Breast epithelium (tissue), 4 donors: ENCODE measurements at regions not wholly inside any gene's neighbourhood (a gene's known extent, or its start where the extent isn't known, plus 50 kb on each side); places are given as distances from the start of the nearest gene placed in this dataset.

Source experiments
- DNase-seq, 2 donors: peaks; one replicate each; pipeline ENCODE4 v3.0.0-alpha.2; 2019; ENCODE audit warnings: low spot score in 2 of 2
- H3K27ac ChIP-seq, 2 donors: fragments of 200-600 bp; sonication (generic) in 1 of 2; one replicate each; pipeline ENCODE4 v1.5.1; 2016 to 2019; ENCODE audit warnings: mild to moderate bottlenecking in 1 of 2
- H3K27me3 ChIP-seq, 2 donors: fragments of 200-600 bp; sonication (generic) in 1 of 2; one replicate each; pipeline versions ENCODE4 v1.5.1 to v1.6.0; 2017 to 2019; ENCODE audit warnings: control low read depth in 1 of 2, mild to moderate bottlenecking in 1 of 2
- H3K36me3 ChIP-seq: fragments of 200-600 bp; one replicate; pipeline ENCODE4 v1.5.1; 2019
- H3K4me1 ChIP-seq, 2 donors: fragments of 200-600 bp; sonication (generic); one replicate each; pipeline ENCODE4 v1.5.1; 2016 to 2019; ENCODE audit warnings: control low read depth in 1 of 2
- H3K4me3 ChIP-seq, 3 donors: fragments of 200-600 bp; sonication (generic); 1 replicate in 2 of 3; 2 replicates in 1 of 3; pipeline ENCODE4 v1.5.1; 2016 to 2019; ENCODE audit warnings: mild to moderate bottlenecking in 3 of 3, moderate library complexity in 2 of 3
- H3K9me3 ChIP-seq, 2 donors: fragments of 200-600 bp; sonication (generic) in 1 of 2; one replicate each; pipeline ENCODE4 v1.5.1; 2016 to 2019; ENCODE audit warnings: control low read depth in 1 of 2
- POLR2A ChIP-seq: fragments of 450-650 bp; IDR thresholded peaks from one replicate; pipeline ENCODE4 v1.6.1; 2016; ENCODE audit warnings: antibody characterized with exemption, mild to moderate bottlenecking, moderate library complexity
- POLR2AphosphoS5 ChIP-seq, 3 donors: sonication (generic); formaldehyde crosslinking; IDR thresholded peaks; one replicate each; pipeline ENCODE4 v1.6.1; 2017; ENCODE audit warnings: antibody characterized with exemption in 3 of 3
- intact Hi-C: fragments of 100-400 bp; cut with DNase I; formaldehyde crosslinking; loops from one replicate; pipeline ENCODE4 v1.15.1; 2023; ENCODE audit warnings: low total_unique reads
- TF ChIP-seq, protein P1 (sequence below), 3 donors: fragments of 450-650 bp; IDR thresholded peaks; one replicate each; pipeline ENCODE4 v1.5.1; 2016 to 2017; ENCODE audit warnings: antibody characterized with exemption in 3 of 3, mild to moderate bottlenecking in 3 of 3, moderate library complexity in 3 of 3

GRCh38 chr22:49576241-49577141 is 251.2 kb downstream of the BRD1 start:
- H3K4me1 ChIP-seq = no peaks in the 10 kb centered on the region
- peak in 1 of 2 donors; percentile 46 for DNase-seq
- H3K4me3 ChIP-seq = no peak overlapping the region
- intact Hi-C loops = no loop called here
- no peak overlapping the region for H3K27ac ChIP-seq
- no peaks in the 10 kb centered on the region for H3K36me3 ChIP-seq
- peaks cover 13 to 17% of the 10 kb centered on the region in 2 donors for H3K9me3 ChIP-seq
- TF ChIP-seq, protein P1, sequence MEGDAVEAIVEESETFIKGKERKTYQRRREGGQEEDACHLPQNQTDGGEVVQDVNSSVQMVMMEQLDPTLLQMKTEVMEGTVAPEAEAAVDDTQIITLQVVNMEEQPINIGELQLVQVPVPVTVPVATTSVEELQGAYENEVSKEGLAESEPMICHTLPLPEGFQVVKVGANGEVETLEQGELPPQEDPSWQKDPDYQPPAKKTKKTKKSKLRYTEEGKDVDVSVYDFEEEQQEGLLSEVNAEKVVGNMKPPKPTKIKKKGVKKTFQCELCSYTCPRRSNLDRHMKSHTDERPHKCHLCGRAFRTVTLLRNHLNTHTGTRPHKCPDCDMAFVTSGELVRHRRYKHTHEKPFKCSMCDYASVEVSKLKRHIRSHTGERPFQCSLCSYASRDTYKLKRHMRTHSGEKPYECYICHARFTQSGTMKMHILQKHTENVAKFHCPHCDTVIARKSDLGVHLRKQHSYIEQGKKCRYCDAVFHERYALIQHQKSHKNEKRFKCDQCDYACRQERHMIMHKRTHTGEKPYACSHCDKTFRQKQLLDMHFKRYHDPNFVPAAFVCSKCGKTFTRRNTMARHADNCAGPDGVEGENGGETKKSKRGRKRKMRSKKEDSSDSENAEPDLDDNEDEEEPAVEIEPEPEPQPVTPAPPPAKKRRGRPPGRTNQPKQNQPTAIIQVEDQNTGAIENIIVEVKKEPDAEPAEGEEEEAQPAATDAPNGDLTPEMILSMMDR (IDR thresholded peaks at IDR 0.05) = no peak
- TF ChIP-seq POLR2A (no peak), POLR2AphosphoS5 (IDR thresholded peaks at IDR 0.05) (no peak)
- H3K27me3 ChIP-seq = peaks cover 0 to 18% of the 10 kb centered on the region in 2 donors

- Histone ChIP-seq H3K27me3 (peaks cover 0 to 18% of the 10 kb centered on the region in 2 donors), H3K9me3 (peaks cover 11 to 13% of the 10 kb centered on the region in 2 donors), H3K4me1 (no peaks in the 10 kb centered on the region), H3K4me3 (no peak overlapping the region), H3K27ac (peak overlapping the region in 1 of 2 donors; percentile 48), H3K36me3 (no peaks in the 10 kb centered on the region)
- intact Hi-C loops = no loop called here
- TF ChIP-seq, protein P1 (IDR thresholded peaks at IDR 0.05) = no peak
- no peak for TF ChIP-seq POLR2A
- TF ChIP-seq POLR2AphosphoS5 (IDR thresholded peaks at IDR 0.05) = no peak
- no peak for DNase-seq
Observed at GRCh38 chr22:49575703-49576081, 252.0 kb downstream of the BRD1 start.

GRCh38 chr22:49574881-49575702 is 252.6 kb downstream of the BRD1 start:
- Histone ChIP-seq H3K27me3 (peaks cover 0 to 18% of the 10 kb centered on the region in 2 donors), H3K4me1 (no peaks in the 10 kb centered on the region), H3K36me3 (no peaks in the 10 kb centered on the region), H3K4me3 (peak overlapping the region in 1 of 3 donors; percentile 8), H3K9me3 (peaks cover 5 to 13% of the 10 kb centered on the region in 2 donors), H3K27ac (peak overlapping the region in 1 of 2 donors; percentile 72)
- DNase-seq = no peak
- intact Hi-C loops = no loop called here
- TF ChIP-seq POLR2AphosphoS5 (IDR thresholded peaks at IDR 0.05) = no peak
- TF ChIP-seq, protein P1 (IDR thresholded peaks at IDR 0.05) = no peak

DNA sequence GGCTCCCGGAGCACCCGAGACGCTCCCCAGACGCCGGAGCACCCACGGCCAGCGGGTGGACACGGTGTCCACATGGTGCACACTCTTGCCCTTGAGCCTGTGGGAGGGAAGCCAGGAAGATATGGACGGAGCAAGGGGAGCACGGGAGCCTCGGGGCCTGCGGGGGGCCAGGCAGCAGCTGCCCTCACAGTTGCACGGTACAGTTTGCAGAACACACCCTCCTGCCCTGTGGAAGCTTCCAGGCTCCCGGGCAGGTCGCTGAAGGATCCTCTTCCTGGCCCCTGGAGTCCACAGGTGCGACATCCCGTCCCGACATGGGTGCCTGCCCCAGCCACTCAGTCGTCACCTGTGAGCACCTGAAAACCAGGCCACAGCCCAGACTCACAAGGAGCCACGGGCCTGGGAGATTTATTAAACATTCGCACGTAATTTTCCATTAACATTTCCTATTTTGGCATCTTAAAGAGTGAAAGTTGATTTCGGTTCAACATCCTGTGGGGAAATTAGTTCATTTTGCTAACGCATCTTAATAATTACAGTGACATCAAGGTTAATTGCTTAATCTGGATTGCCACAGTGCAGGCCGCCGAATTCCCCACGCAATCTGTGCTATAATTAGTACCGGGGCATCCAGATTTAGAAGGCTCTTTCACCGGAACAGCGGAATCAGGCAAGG is 253.3 kb downstream of the BRD1 start:
- Histone ChIP-seq H3K27me3 (peaks cover 0 to 18% of the 10 kb centered on the region in 2 donors), H3K27ac (peak overlapping the region in 1 of 2 donors; percentile 72), H3K36me3 (no peaks in the 10 kb centered on the region), H3K4me1 (no peaks in the 10 kb centered on the region), H3K4me3 (no peak overlapping the region), H3K9me3 (peaks cover 0 to 6% of the 10 kb centered on the region in 2 donors)
- intact Hi-C loops = no loop called here
- no peak for DNase-seq
- TF ChIP-seq, protein P1 (IDR thresholded peaks at IDR 0.05) = no peak
- no peak for TF ChIP-seq POLR2A
- no peak for TF ChIP-seq POLR2AphosphoS5 (IDR thresholded peaks at IDR 0.05)
